ENCODE measurements at regions not wholly inside any gene's neighbourhood (a gene's known extent, or its start where the extent isn't known, plus 50 kb on each side); places are given as distances from the start of the nearest gene placed in this dataset.

DNA sequence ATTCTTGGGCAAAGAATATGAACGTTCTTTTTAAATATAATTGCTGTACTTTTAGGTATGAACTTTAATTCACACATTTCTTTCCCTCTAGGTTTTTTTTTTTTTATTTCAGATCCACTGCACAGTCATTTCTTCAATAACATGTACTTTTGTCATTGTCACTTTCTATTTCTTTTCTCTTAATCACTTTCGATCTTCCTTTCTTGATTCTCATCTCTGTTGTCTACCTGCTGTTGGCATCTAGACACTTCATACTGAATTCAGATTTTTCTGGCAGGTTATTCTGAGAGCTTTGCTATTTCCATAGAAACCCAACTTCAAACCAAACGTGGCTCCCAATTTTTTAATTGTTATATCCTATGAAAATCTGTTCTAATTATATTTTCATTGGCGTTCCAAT, 211.7 kb upstream of the KLF6 start (continued):
- TF ChIP-seq ZBTB21 (CRISPR knock-in tag; IDR thresholded peaks at IDR 0.05; ENCODE audit: borderline replicate concordance) = no peak
- TF ChIP-seq, protein P1, sequence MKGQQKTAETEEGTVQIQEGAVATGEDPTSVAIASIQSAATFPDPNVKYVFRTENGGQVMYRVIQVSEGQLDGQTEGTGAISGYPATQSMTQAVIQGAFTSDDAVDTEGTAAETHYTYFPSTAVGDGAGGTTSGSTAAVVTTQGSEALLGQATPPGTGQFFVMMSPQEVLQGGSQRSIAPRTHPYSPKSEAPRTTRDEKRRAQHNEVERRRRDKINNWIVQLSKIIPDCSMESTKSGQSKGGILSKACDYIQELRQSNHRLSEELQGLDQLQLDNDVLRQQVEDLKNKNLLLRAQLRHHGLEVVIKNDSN (CRISPR knock-in tag; IDR thresholded peaks at IDR 0.05) = no peak
- TF ChIP-seq, protein P2, sequence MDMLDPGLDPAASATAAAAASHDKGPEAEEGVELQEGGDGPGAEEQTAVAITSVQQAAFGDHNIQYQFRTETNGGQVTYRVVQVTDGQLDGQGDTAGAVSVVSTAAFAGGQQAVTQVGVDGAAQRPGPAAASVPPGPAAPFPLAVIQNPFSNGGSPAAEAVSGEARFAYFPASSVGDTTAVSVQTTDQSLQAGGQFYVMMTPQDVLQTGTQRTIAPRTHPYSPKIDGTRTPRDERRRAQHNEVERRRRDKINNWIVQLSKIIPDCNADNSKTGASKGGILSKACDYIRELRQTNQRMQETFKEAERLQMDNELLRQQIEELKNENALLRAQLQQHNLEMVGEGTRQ (CRISPR knock-in tag; IDR thresholded peaks at IDR 0.05) = no peak

DNA sequence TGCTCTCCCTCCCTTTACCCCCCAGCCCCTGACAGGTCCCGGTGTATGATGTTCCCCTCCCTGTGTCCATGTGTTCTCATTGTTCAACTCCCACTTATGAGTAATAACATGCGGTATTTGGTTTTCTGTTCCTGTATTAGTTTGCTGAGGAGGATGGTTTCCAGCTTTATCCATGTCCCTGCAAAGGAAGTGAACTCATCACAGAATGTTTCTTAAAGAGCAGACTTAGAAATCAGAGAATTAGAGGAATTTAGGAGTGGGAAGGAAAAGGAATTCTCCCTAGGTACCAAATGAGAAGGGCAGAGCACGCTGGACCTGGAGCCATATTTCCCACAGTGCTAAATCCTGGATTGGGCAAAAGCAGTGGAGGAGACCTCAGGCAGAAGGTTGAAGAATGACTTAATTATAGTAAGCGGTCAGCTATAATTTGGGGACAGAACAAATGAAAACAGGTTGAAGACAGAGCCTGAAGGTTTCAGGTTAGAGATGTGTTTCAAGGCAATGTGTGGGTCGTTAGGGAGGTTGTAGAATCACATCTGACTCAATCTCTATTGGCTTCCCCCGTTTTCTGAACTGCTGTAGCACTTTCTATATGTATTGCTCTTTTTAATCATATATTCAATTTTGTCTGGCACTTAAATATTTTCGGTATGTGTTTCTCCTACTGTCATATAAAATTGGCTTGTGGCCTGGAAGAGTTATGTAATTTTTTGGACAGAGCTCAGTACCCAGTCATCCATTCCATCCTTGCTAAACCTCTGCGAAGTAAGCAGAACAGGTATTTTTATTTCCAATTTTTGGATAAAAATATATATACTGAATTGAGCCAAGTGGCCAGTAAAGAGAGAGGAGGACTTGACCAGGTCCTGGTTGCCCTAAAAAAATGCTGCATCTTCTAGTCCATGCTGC, 210.5 kb upstream of the KLF6 start:
- H3K36me3 Mint-ChIP-seq = peaks cover 9% of the 10 kb centered on the region
- no peak for TF ChIP-seq E2F5 (CRISPR knock-in tag; IDR thresholded peaks at IDR 0.05)
- TF ChIP-seq OVOL2 (CRISPR knock-in tag; IDR thresholded peaks at IDR 0.05; ENCODE audit: borderline replicate concordance) = no peak
- TF ChIP-seq CDX4 (CRISPR knock-in tag; IDR thresholded peaks at IDR 0.05; ENCODE audit: borderline replicate concordance) = no peak
- no peak for TF ChIP-seq TCF7 (CRISPR knock-in tag; IDR thresholded peaks at IDR 0.05; ENCODE audit: low read depth)
- no peak for TF ChIP-seq ZNF396 (CRISPR knock-in tag; IDR thresholded peaks at IDR 0.05; ENCODE audit: borderline replicate concordance)
- no peak for TF ChIP-seq ZNF671 (CRISPR knock-in tag; IDR thresholded peaks at IDR 0.05)
- TF ChIP-seq, protein P3, sequence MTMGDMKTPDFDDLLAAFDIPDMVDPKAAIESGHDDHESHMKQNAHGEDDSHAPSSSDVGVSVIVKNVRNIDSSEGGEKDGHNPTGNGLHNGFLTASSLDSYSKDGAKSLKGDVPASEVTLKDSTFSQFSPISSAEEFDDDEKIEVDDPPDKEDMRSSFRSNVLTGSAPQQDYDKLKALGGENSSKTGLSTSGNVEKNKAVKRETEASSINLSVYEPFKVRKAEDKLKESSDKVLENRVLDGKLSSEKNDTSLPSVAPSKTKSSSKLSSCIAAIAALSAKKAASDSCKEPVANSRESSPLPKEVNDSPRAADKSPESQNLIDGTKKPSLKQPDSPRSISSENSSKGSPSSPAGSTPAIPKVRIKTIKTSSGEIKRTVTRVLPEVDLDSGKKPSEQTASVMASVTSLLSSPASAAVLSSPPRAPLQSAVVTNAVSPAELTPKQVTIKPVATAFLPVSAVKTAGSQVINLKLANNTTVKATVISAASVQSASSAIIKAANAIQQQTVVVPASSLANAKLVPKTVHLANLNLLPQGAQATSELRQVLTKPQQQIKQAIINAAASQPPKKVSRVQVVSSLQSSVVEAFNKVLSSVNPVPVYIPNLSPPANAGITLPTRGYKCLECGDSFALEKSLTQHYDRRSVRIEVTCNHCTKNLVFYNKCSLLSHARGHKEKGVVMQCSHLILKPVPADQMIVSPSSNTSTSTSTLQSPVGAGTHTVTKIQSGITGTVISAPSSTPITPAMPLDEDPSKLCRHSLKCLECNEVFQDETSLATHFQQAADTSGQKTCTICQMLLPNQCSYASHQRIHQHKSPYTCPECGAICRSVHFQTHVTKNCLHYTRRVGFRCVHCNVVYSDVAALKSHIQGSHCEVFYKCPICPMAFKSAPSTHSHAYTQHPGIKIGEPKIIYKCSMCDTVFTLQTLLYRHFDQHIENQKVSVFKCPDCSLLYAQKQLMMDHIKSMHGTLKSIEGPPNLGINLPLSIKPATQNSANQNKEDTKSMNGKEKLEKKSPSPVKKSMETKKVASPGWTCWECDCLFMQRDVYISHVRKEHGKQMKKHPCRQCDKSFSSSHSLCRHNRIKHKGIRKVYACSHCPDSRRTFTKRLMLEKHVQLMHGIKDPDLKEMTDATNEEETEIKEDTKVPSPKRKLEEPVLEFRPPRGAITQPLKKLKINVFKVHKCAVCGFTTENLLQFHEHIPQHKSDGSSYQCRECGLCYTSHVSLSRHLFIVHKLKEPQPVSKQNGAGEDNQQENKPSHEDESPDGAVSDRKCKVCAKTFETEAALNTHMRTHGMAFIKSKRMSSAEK (CRISPR knock-in tag; IDR thresholded peaks at IDR 0.05; ENCODE audit: borderline replicate concordance) = no peak
- TF ChIP-seq SP1 (CRISPR knock-in tag; conservative IDR thresholded peaks at IDR 0.05) = no peak
- no peak for TF ChIP-seq JUN (CRISPR knock-in tag; IDR thresholded peaks at IDR 0.05)
- TF ChIP-seq ZNF423 (CRISPR knock-in tag; IDR thresholded peaks at IDR 0.05) = no peak
- TF ChIP-seq, protein P4, sequence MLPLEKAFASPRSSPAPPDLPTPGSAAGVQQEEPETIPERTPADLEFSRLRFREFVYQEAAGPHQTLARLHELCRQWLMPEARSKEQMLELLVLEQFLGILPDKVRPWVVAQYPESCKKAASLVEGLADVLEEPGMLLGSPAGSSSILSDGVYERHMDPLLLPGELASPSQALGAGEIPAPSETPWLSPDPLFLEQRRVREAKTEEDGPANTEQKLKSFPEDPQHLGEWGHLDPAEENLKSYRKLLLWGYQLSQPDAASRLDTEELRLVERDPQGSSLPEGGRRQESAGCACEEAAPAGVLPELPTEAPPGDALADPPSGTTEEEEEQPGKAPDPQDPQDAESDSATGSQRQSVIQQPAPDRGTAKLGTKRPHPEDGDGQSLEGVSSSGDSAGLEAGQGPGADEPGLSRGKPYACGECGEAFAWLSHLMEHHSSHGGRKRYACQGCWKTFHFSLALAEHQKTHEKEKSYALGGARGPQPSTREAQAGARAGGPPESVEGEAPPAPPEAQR (CRISPR knock-in tag; IDR thresholded peaks at IDR 0.05) = no peak
- TF ChIP-seq, protein P1 (CRISPR knock-in tag; IDR thresholded peaks at IDR 0.05) = no peak
- TF ChIP-seq GABPB1 (CRISPR knock-in tag; IDR thresholded peaks at IDR 0.05) = no peak
- no peak for TF ChIP-seq MLX (CRISPR knock-in tag; IDR thresholded peaks at IDR 0.05)
- no peak for TF ChIP-seq HMGXB4 (CRISPR knock-in tag; IDR thresholded peaks at IDR 0.05)

More for the DNA sequence above, 210.5 kb upstream of the KLF6 start:
- Mint-ChIP-seq H3K27me3 (ENCODE audit: low read depth) (no peaks in the 10 kb centered on the region), H3K4me1 (no peaks in the 10 kb centered on the region; the same call in 1 of the 2 replicates), H3K4me3 (no peak overlapping the region), H3K27ac (no peak overlapping the region), H3K9me3 (peaks cover 18% of the 10 kb centered on the region)
- ChIA-PET CTCF (no interaction called here), POLR2A (no interaction called here)
- DNase-seq (ENCODE audit: low spot score) (no peak), ATAC-seq (no peak)
